Right hindlimb (tissue), 1 donor: ENCODE measurements at regions not wholly inside any gene's neighbourhood (a gene's known extent, or its start where the extent isn't known, plus 50 kb on each side); places are given as distances from the start of the nearest gene placed in this dataset.

ENCODE experiments used
- DNase-seq: peaks from one replicate; pipeline ENCODE4 v3.0.0-alpha.2; 2018

- no peak for DNase-seq
Observed at GRCh38 chr1:88275259-88275862, 408.7 kb upstream of the PKN2 start.

GRCh38 chr1:88276163-88276562, 407.9 kb upstream of the PKN2 start:
- DNase-seq = no peak

GRCh38 chr1:88284066-88284465, 400.0 kb upstream of the PKN2 start:
- DNase-seq = no peak

- no peak for DNase-seq
Observed at GRCh38 chr1:88284666-88285366, 399.3 kb upstream of the PKN2 start.

- DNase-seq = no peak
Observed at GRCh38 chr1:88286716-88287115, 397.4 kb upstream of the PKN2 start.

GRCh38 chr1:88288571-88288970, 395.5 kb upstream of the PKN2 start:
- no peak for DNase-seq

- DNase-seq = no peak
Observed at GRCh38 chr1:88289401-88290102, 394.5 kb upstream of the PKN2 start.

GRCh38 chr1:88291611-88292354, 392.3 kb upstream of the PKN2 start:
- no peak for DNase-seq

GRCh38 chr1:88293691-88294190, 390.3 kb upstream of the PKN2 start:
- DNase-seq = no peak

- no peak for DNase-seq
Observed at GRCh38 chr1:88296227-88296626, 387.8 kb upstream of the PKN2 start.

- DNase-seq = no peak
Observed at GRCh38 chr1:88296642-88297041, 387.4 kb upstream of the PKN2 start.

GRCh38 chr1:88298506-88298905, 385.6 kb upstream of the PKN2 start:
- no peak for DNase-seq

GRCh38 chr1:88300752-88301263, 383.3 kb upstream of the PKN2 start:
- DNase-seq = no peak

GRCh38 chr1:88302843-88303486, 381.1 kb upstream of the PKN2 start:
- peak; percentile 34 for DNase-seq

GRCh38 chr1:88311265-88311664, 372.8 kb upstream of the PKN2 start:
- no peak for DNase-seq

- no peak for DNase-seq
Observed at GRCh38 chr1:88311907-88312306, 372.2 kb upstream of the PKN2 start.

- DNase-seq = no peak
Observed at GRCh38 chr1:88317396-88317795, 366.7 kb upstream of the PKN2 start.

- DNase-seq = no peak
Observed at GRCh38 chr1:88318740-88319139, 365.3 kb upstream of the PKN2 start.

- no peak for DNase-seq
Observed at GRCh38 chr1:88320291-88320690, 363.8 kb upstream of the PKN2 start.

GRCh38 chr1:88321706-88322105, 362.4 kb upstream of the PKN2 start:
- DNase-seq = no peak

GRCh38 chr1:88324899-88325298, 359.2 kb upstream of the PKN2 start:
- DNase-seq = no peak
